Naive thymus-derived CD4-positive, alpha-beta T cell (primary cell): ENCODE measurements at regions not wholly inside any gene's neighbourhood (a gene's known extent, or its start where the extent isn't known, plus 50 kb on each side); places are given as distances from the start of the nearest gene placed in this dataset.

ENCODE experiments used
- ATAC-seq: fragments of 150-1000 bp; cut with Tn5 transposase; 2 replicates; pipeline ENCODE4 v1.10.0; 2021; ENCODE audit warnings: mild to moderate bottlenecking, moderate library complexity
- CTCF ChIA-PET: fragments of 350-600 bp; sonication (Branson Sonifier 250); formaldehyde crosslinking; loops from one replicate; lab custom pipeline; 2021; ENCODE audit warnings: antibody characterized with exemption; lab: Charles Lee
- POLR2A ChIA-PET: fragments of 350-600 bp; sonication (Branson Sonifier 250); formaldehyde crosslinking; loops from one replicate; lab custom pipeline; 2021; ENCODE audit warnings: antibody characterized with exemption, inconsistent platforms; lab: Charles Lee
- DNase-seq, 9 donors: peaks; one replicate each; pipeline versions ENCODE4 v3.0.0 to v3.0.0-alpha.2; 2020 to 2022; ENCODE audit warnings: mixed read lengths in 1 of 9
- H3K27ac ChIP-seq: one replicate; pipeline ENCODE4 v1.7.0; 2013; ENCODE audit warnings: mild to moderate bottlenecking, low read depth, low read length, moderate library complexity
- H3K27me3 ChIP-seq, 2 donors: one replicate each; pipeline ENCODE4 v1.7.0; 2013; ENCODE audit warnings: low read length in 2 of 2, mild to moderate bottlenecking in 2 of 2, moderate library complexity in 2 of 2; ENCODE audit not compliant: control insufficient read depth in 2 of 2, insufficient read depth in 2 of 2
- H3K36me3 ChIP-seq, 3 experiments: 1 replicate in 2 of 3; 2 replicates in 1 of 3; pipeline ENCODE4 v1.7.0; 2013; ENCODE audit warnings: low read length in 3 of 3, mild to moderate bottlenecking in 3 of 3, moderate library complexity in 1 of 3; ENCODE audit not compliant: insufficient read depth in 3 of 3, control insufficient read depth in 2 of 3
- H3K4me1 ChIP-seq, 2 donors: one replicate each; pipeline ENCODE4 v1.7.0; 2013; ENCODE audit warnings: low read length in 2 of 2, mild to moderate bottlenecking in 2 of 2, moderate library complexity in 1 of 2; ENCODE audit not compliant: control insufficient read depth in 2 of 2, insufficient read depth in 2 of 2
- H3K4me3 ChIP-seq: 2 replicates; pipeline ENCODE4 v1.7.0; 2013; ENCODE audit warnings: mild to moderate bottlenecking, low read length
- H3K9me3 ChIP-seq, 3 experiments: 1 replicate in 2 of 3; 2 replicates in 1 of 3; pipeline ENCODE4 v1.7.0; 2013; ENCODE audit warnings: low read length in 3 of 3; ENCODE audit not compliant: control insufficient read depth in 2 of 3
- H3K27ac Mint-ChIP-seq, 9 donors: one replicate each; pipeline ENCODE4 v1.8.0; 2020 to 2022; ENCODE audit warnings: mixed read lengths in 9 of 9, mild to moderate bottlenecking in 8 of 9, moderate library complexity in 5 of 9, inconsistent platforms in 2 of 9
- H3K27me3 Mint-ChIP-seq, 5 donors: one replicate each; pipeline ENCODE4 v1.8.0; 2021 to 2022; ENCODE audit warnings: mixed read lengths in 5 of 5, mild to moderate bottlenecking in 1 of 5
- H3K36me3 Mint-ChIP-seq, 5 donors: one replicate each; pipeline ENCODE4 v1.8.0; 2020 to 2022; ENCODE audit warnings: mixed read lengths in 5 of 5, mild to moderate bottlenecking in 3 of 5, inconsistent platforms in 1 of 5
- H3K4me1 Mint-ChIP-seq, 7 donors: one replicate each; pipeline ENCODE4 v1.8.0; 2020 to 2022; ENCODE audit warnings: mixed read lengths in 7 of 7, mild to moderate bottlenecking in 3 of 7, inconsistent platforms in 1 of 7
- H3K4me3 Mint-ChIP-seq, 10 donors: one replicate each; pipeline ENCODE4 v1.8.0; 2020 to 2022; ENCODE audit warnings: mild to moderate bottlenecking in 10 of 10, mixed read lengths in 10 of 10, moderate library complexity in 6 of 10, inconsistent platforms in 2 of 10
- H3K9me3 Mint-ChIP-seq, 11 donors: one replicate each; pipeline ENCODE4 v1.8.0; 2020 to 2022; ENCODE audit warnings: mixed read lengths in 11 of 11, mild to moderate bottlenecking in 4 of 11, inconsistent platforms in 1 of 11, moderate library complexity in 1 of 11
- intact Hi-C, 2 donors: fragments of 100-400 bp; cut with micrococcal nuclease; formaldehyde crosslinking; loops; one replicate each; pipeline ENCODE4 v1.15.1; 2023

DNA sequence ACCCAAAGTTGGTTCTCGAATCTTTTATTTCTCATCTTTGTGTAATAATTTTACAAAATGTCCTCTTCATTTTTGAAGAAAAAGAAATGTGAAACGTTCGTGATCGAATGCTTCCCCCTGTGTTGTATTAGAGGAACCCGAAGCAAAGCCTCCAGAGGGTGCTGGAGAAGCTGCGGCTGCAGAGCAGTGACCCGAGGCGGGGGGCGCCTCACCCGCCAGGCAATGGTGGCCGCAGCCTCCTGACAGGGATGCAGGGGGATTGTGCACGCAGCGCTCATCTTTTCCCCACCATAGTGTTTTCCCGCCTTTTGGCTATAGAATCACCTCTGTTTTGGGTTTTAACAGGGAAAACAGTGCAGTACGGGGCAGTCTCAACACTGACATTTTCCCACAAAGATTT lies 307.5 kb upstream of the ANKRD30A start:
- Histone ChIP-seq H3K27me3 (no peaks in the 10 kb centered on the region), H3K4me3 (no peak overlapping the region), H3K4me1 (no peaks in the 10 kb centered on the region), H3K27ac (no peak overlapping the region), H3K9me3 (no peaks in the 10 kb centered on the region), H3K36me3 (no peaks in the 10 kb centered on the region)
- intact Hi-C loops = no loop called here
- H3K9me3 Mint-ChIP-seq = peaks cover 0 to 29% (median 9%) of the 10 kb centered on the region in 11 donors
- no peaks in the 10 kb centered on the region for H3K4me1 Mint-ChIP-seq
- no peak overlapping the region for H3K4me3 Mint-ChIP-seq
- no peaks in the 10 kb centered on the region for H3K36me3 Mint-ChIP-seq
- POLR2A ChIA-PET = no interaction called here
- DNase-seq = no peak
- no peak for ATAC-seq
- H3K27ac Mint-ChIP-seq = no peak overlapping the region
- no peaks in the 10 kb centered on the region for H3K27me3 Mint-ChIP-seq
- CTCF ChIA-PET = no interaction called here

DNA sequence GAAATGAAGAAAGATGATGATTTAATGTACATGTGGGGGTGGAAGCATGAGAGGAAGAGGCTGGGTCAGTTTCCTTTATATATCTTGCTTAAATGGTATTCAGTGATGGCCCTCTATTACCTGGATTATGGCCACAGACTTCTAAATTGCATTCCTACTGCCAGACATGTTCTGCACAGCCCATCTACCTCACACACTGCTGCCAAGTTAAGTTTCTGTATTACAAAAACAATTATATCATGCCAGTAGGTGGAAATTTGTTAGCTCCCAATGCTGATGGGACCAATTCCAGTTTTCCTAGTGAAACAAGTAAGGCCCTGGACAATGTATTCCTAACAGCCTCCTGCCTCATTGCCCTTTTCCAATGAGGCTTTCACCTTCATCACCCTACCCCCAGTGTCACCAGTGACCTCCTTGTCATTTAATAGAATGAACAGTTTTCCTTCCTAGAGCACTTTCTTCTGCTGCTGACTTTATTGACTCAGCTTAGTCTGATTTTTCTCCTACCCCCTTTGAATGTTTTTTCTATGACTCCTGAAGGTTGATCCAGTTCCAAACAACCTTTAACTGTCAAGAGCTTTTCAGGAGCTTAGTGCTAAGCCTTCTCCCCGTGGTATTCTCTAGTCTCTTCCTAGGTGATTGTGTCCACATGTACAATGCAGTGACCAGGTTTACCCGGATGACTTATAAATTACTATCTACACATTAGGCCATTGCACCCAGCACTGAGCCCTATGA lies 316.6 kb upstream of the ANKRD30A start:
- ATAC-seq (no peak), DNase-seq (no peak)
- no peak overlapping the region for H3K4me3 ChIP-seq
- no peak overlapping the region for H3K4me3 Mint-ChIP-seq
- H3K27ac ChIP-seq = no peak overlapping the region
- no peaks in the 10 kb centered on the region for H3K36me3 ChIP-seq
- CTCF ChIA-PET = no interaction called here
- no peaks in the 10 kb centered on the region for H3K4me1 Mint-ChIP-seq
- intact Hi-C loops = no loop called here
- H3K36me3 Mint-ChIP-seq = no peaks in the 10 kb centered on the region
- H3K27me3 ChIP-seq = no peaks in the 10 kb centered on the region
- peaks cover 0 to 9% (median 6%) of the 10 kb centered on the region in 11 donors for H3K9me3 Mint-ChIP-seq
- POLR2A ChIA-PET = no interaction called here
- no peaks in the 10 kb centered on the region for H3K27me3 Mint-ChIP-seq
- H3K27ac Mint-ChIP-seq = no peak overlapping the region
- no peaks in the 10 kb centered on the region for H3K9me3 ChIP-seq
- H3K4me1 ChIP-seq = no peaks in the 10 kb centered on the region

DNA sequence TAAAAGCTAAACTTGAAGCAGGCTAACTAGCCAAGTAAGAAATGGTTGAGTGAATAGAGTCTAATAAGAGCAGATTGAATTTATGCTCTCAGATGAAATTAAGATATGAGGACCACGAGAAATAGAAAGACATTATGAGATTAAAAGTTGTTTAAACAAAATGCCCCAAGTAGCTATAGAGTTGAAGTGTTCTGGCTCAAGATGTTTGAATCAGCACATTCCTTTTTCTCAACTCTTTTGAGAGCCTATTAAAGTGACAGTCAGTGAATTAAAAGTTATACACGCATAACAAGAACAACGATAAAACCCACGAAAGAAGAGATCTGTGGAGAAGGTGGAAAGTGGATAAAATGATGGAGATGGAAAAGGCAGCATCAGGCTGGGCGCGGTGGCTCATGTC lies 322.2 kb upstream of the ANKRD30A start:
- Mint-ChIP-seq H3K4me3 (no peak overlapping the region), H3K9me3 (peaks cover 0 to 11% (median 0%) of the 10 kb centered on the region in 11 donors), H3K36me3 (no peaks in the 10 kb centered on the region), H3K27ac (no peak overlapping the region), H3K4me1 (no peaks in the 10 kb centered on the region), H3K27me3 (no peaks in the 10 kb centered on the region)
- ChIA-PET POLR2A (no interaction called here), CTCF (no interaction called here)
- H3K4me1 ChIP-seq = no peaks in the 10 kb centered on the region
- DNase-seq (no peak), ATAC-seq (no peak)
- H3K36me3 ChIP-seq = no peaks in the 10 kb centered on the region
- intact Hi-C loops = no loop called here
- no peaks in the 10 kb centered on the region for H3K9me3 ChIP-seq
- no peak overlapping the region for H3K4me3 ChIP-seq
- no peaks in the 10 kb centered on the region for H3K27me3 ChIP-seq
- no peak overlapping the region for H3K27ac ChIP-seq

DNA sequence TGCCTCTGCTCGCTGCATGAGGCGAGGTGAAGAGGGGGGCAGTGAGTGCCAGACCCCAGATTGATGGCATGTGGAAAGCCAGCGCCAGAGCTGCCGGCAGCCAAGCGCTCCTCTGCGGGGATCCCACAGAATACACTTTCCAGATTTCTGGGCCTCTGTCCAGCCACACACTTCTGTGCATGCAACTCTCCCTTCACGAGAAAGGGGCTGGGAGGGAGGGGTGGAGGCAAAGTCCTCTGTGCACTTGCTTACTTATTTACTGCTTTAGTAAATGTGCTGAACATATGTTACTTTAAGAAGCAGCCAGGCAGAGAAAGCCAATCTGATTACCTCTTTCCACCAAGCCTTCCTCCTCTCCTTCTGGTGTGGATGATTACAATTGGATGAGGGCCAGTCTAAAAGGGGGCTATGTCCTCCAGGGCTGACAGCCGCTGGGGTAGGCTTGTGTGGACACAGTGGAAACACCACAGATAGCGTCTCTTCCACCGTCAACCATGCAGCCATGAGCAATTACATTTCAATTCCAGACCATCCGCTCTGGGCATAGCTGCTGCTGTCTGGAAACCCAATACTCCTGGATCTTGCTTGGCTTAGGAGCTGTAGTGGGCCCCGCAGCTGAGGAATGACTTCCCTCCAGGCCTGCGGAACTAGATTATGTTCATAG lies 322.8 kb upstream of the ANKRD30A start:
- intact Hi-C loops = no loop called here
- Histone ChIP-seq H3K27ac (no peak overlapping the region), H3K27me3 (no peaks in the 10 kb centered on the region), H3K4me1 (no peaks in the 10 kb centered on the region), H3K36me3 (no peaks in the 10 kb centered on the region), H3K4me3 (no peak overlapping the region), H3K9me3 (no peaks in the 10 kb centered on the region)
- H3K27ac Mint-ChIP-seq = no peak overlapping the region
- no peaks in the 10 kb centered on the region for H3K4me1 Mint-ChIP-seq
- no peak for ATAC-seq
- peaks cover 0 to 11% (median 0%) of the 10 kb centered on the region in 11 donors for H3K9me3 Mint-ChIP-seq
- no peak overlapping the region for H3K4me3 Mint-ChIP-seq
- POLR2A ChIA-PET = no interaction called here
- DNase-seq = no peak
- CTCF ChIA-PET = no interaction called here
- no peaks in the 10 kb centered on the region for H3K27me3 Mint-ChIP-seq
- H3K36me3 Mint-ChIP-seq = no peaks in the 10 kb centered on the region

DNA sequence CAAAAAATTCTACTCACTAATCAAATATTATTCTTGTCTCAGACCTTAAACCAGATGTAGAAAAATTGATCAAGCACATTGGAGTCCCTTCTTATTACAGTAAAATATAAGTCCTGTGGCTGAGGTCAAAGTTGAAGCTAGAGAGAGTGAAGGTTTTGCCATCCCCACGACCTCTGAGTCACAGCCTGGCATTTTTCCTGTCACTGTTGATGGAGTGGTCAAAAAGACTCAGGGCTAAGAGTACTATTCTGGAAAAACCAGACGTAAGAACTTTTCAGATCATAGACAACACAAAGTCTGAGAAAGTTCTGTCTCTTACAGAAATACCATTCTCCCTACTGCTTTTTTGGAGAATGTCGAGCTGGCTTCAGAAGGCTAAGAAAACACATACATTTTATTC lies 323.7 kb upstream of the ANKRD30A start:
- no peaks in the 10 kb centered on the region for H3K4me1 ChIP-seq
- intact Hi-C loops = no loop called here
- no peaks in the 10 kb centered on the region for H3K36me3 ChIP-seq
- no peaks in the 10 kb centered on the region for H3K27me3 ChIP-seq
- peaks cover 0 to 11% (median 0%) of the 10 kb centered on the region in 11 donors for H3K9me3 Mint-ChIP-seq
- no peaks in the 10 kb centered on the region for H3K9me3 ChIP-seq
- ChIA-PET CTCF (no interaction called here), POLR2A (interaction anchor here (0.8 kb wide), 1 partner anchor 13 kb away, joined by 4 read pairs; no protein-coding TSS in a partner anchor)
- no peak overlapping the region for H3K27ac ChIP-seq
- H3K27ac Mint-ChIP-seq = no peak overlapping the region
- no peak for DNase-seq
- H3K4me3 Mint-ChIP-seq = no peak overlapping the region
- H3K27me3 Mint-ChIP-seq = no peaks in the 10 kb centered on the region
- no peaks in the 10 kb centered on the region for H3K4me1 Mint-ChIP-seq
- ATAC-seq = no peak
- no peak overlapping the region for H3K4me3 ChIP-seq
- no peaks in the 10 kb centered on the region for H3K36me3 Mint-ChIP-seq

DNA sequence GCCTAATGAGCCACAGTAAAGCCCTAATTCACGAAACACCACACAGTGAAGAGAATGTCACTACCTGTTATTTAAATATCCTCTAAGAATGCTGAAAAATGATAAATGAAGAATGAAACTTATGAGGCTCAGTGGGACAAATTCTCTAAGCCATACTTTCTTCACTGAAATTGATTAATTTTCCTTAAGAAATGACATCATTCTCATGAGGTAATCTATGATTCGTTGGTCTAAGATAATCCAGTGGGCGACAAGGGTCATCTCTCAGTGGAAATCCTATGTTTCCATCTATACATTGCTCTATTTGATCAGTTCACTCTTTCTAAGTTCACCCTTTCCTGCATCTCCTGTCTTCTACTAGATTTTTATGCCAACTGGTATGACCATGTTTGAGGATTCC lies 330.4 kb upstream of the ANKRD30A start:
- H3K27me3 ChIP-seq = no peaks in the 10 kb centered on the region
- H3K4me1 ChIP-seq = no peaks in the 10 kb centered on the region
- no peaks in the 10 kb centered on the region for H3K36me3 Mint-ChIP-seq
- POLR2A ChIA-PET = no interaction called here
- intact Hi-C loops = no loop called here
- CTCF ChIA-PET = no interaction called here
- H3K27ac ChIP-seq = no peak overlapping the region
- H3K4me3 ChIP-seq = no peak overlapping the region
- no peak overlapping the region for H3K27ac Mint-ChIP-seq
- DNase-seq (no peak), ATAC-seq (no peak)
- no peaks in the 10 kb centered on the region for H3K4me1 Mint-ChIP-seq
- no peaks in the 10 kb centered on the region for H3K9me3 ChIP-seq
- no peaks in the 10 kb centered on the region for H3K27me3 Mint-ChIP-seq
- H3K4me3 Mint-ChIP-seq = no peak overlapping the region
- H3K9me3 Mint-ChIP-seq = peaks cover 0 to 5% (median 3%) of the 10 kb centered on the region in 11 donors
- H3K36me3 ChIP-seq = no peaks in the 10 kb centered on the region

DNA sequence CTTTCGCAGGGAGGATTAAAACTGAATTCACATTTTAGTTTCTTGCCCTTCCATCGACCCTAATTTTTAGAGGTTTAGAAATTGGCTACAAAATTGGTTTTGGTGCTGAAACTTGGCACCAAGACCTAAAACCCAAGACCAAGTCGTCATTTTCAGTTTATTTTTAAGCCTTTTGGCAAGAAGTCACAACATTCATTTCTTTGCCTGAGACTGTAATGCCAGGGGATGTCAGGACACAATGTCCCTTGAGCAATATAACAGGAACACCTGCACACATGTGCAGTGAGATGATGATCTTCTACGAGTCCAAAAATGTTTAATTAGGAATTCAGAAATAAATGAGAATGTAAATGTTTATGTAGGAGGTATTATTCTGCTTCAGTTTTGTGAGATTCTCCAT lies 335.4 kb upstream of the ANKRD30A start:
- H3K27ac Mint-ChIP-seq = no peak overlapping the region
- Histone ChIP-seq H3K27me3 (no peaks in the 10 kb centered on the region), H3K36me3 (no peaks in the 10 kb centered on the region), H3K9me3 (no peaks in the 10 kb centered on the region), H3K4me3 (no peak overlapping the region), H3K4me1 (no peaks in the 10 kb centered on the region), H3K27ac (no peak overlapping the region)
- CTCF ChIA-PET = no interaction called here
- intact Hi-C loops = no loop called here
- ATAC-seq = no peak
- peaks cover 0 to 7% (median 4%) of the 10 kb centered on the region in 11 donors for H3K9me3 Mint-ChIP-seq
- no peaks in the 10 kb centered on the region for H3K4me1 Mint-ChIP-seq
- POLR2A ChIA-PET = no interaction called here
- H3K27me3 Mint-ChIP-seq = no peaks in the 10 kb centered on the region
- DNase-seq = no peak
- no peaks in the 10 kb centered on the region for H3K36me3 Mint-ChIP-seq
- no peak overlapping the region for H3K4me3 Mint-ChIP-seq
